ENCODE measurements at regions not wholly inside any gene's neighbourhood (a gene's known extent, or its start where the extent isn't known, plus 50 kb on each side); places are given as distances from the start of the nearest gene placed in this dataset.
"Not testable (repeated sequence)": the region's sequence is repeated elsewhere in the genome, so short reads cannot be mapped to it uniquely, and the experiment has no call there.

DNA sequence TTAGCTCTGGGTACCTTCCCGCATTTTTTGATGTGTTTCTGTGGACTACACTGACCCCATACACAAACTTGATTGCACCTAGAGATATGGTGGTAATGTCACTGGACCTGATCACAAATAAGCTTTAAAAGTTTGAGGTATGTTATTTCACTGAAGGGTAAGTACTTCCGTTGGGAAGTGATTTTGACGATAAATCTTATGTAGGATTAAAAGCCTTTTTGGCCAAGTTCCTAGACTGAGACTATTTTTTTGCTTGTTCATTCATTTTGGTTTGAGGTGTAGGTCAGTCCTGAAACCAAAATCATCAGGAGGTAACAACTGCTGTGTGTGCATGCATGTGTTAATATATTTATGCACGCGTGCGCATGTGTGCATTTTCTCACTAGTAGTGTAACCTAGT lies 336.3 kb downstream of the TFAP2A start:
- H3K4me3 ChIP-seq (ENCODE audit: severe bottlenecking) = no peak overlapping the region
- TF ChIP-seq, protein P1, sequence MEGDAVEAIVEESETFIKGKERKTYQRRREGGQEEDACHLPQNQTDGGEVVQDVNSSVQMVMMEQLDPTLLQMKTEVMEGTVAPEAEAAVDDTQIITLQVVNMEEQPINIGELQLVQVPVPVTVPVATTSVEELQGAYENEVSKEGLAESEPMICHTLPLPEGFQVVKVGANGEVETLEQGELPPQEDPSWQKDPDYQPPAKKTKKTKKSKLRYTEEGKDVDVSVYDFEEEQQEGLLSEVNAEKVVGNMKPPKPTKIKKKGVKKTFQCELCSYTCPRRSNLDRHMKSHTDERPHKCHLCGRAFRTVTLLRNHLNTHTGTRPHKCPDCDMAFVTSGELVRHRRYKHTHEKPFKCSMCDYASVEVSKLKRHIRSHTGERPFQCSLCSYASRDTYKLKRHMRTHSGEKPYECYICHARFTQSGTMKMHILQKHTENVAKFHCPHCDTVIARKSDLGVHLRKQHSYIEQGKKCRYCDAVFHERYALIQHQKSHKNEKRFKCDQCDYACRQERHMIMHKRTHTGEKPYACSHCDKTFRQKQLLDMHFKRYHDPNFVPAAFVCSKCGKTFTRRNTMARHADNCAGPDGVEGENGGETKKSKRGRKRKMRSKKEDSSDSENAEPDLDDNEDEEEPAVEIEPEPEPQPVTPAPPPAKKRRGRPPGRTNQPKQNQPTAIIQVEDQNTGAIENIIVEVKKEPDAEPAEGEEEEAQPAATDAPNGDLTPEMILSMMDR (IDR thresholded peaks at IDR 0.05; ENCODE audit: poor library complexity, severe bottlenecking) = no peak
- no peaks in the 10 kb centered on the region for H3K9me3 ChIP-seq (ENCODE audit: severe bottlenecking)
- no peaks in the 10 kb centered on the region for H3K36me3 ChIP-seq (ENCODE audit: low read depth)
- ATAC-seq (ENCODE audit: low read depth) (no peak), DNase-seq (ENCODE audit: low spot score) (no peak)
- no peak overlapping the region for H3K27ac ChIP-seq (ENCODE audit: poor library complexity, severe bottlenecking)
- peaks cover 20% of the 10 kb centered on the region for H3K4me1 ChIP-seq (ENCODE audit: insufficient read depth, poor library complexity, severe bottlenecking)
- no peaks in the 10 kb centered on the region for H3K27me3 ChIP-seq (ENCODE audit: insufficient read depth, poor library complexity, severe bottlenecking)

DNA sequence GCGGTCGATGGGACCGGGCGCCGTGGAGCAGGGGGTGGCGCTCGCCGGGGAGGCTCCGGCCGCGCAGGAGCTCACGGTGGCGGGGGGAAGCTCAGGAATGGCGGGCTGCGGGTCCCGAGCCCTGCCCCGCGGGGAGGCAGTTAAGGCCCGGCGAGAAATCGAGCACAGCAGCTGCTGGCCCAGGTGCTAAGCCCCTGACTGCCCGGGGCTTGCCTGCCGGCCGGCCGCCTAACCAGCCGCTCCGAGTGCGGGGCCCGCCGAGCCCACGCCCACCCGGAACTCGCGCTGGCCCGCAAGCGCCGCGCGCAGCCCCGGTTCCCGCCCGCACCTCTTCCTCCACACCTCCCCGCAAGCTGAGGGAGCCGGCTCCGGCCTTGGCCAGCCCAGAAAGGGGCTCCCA lies 340.1 kb downstream of the TFAP2A start:
- not testable (repeated sequence) for H3K4me1 ChIP-seq (ENCODE audit: insufficient read depth, poor library complexity, severe bottlenecking); H3K36me3 ChIP-seq (ENCODE audit: low read depth); H3K27ac ChIP-seq (ENCODE audit: poor library complexity, severe bottlenecking); ATAC-seq (ENCODE audit: low read depth); H3K4me3 ChIP-seq (ENCODE audit: severe bottlenecking); H3K27me3 ChIP-seq (ENCODE audit: insufficient read depth, poor library complexity, severe bottlenecking); H3K9me3 ChIP-seq (ENCODE audit: severe bottlenecking); DNase-seq (ENCODE audit: low spot score)

DNA sequence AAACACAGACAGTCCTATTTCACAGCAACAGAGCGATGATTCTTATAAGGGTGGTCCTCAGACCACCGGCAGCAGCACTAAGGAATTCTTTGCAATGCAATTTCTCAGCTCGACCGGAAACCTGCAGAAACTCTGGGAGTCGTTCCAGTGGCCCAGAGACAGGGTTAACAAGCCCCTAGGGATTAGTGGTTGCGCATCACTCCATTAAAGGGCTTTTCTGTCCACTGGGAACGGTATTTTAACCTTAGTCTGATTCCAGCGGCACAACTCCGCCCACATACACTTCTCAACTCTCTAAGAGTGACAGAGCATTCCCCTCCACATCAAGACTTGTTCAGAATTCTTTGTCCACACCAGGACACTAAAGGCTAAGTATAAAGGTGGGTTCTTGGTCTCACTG lies 341.5 kb downstream of the TFAP2A start:
- DNase-seq (ENCODE audit: low spot score) (no peak), ATAC-seq (ENCODE audit: low read depth) (no peak)

DNA sequence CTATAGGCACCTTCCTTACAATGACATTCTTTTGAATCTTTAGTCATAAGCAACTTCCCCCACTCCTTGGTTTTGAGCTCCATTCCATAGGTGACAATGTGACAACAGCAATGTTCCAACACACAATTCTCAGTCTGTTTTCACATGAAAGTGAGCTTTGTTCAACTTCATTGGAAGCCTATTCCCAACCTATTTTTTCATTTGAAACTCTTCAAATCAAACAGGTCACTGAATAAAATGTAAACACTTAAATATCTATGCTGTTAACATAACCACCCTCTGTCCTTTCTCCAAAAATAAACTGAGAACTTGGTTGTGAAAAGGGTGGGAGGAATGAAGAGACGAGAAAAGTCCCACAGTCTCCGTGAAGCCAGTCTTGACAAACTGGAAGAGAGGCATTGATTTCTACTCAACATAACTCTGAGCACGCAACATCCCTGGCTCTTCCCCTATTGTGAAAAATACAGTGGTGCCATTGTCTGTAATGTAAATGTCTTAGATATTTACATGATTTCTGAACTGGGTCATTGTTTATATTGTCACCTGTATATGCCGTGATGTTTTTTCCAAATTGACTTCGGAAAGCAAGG lies 343.1 kb downstream of the TFAP2A start:
- no peaks in the 10 kb centered on the region for H3K27me3 ChIP-seq (ENCODE audit: insufficient read depth, poor library complexity, severe bottlenecking)
- H3K4me3 ChIP-seq (ENCODE audit: severe bottlenecking) = no peak overlapping the region
- no peaks in the 10 kb centered on the region for H3K9me3 ChIP-seq (ENCODE audit: severe bottlenecking)
- ATAC-seq (ENCODE audit: low read depth) (no peak), DNase-seq (ENCODE audit: low spot score) (no peak)
- no peaks in the 10 kb centered on the region for H3K36me3 ChIP-seq (ENCODE audit: low read depth)
- no peaks in the 10 kb centered on the region for H3K4me1 ChIP-seq (ENCODE audit: insufficient read depth, poor library complexity, severe bottlenecking)
- TF ChIP-seq, protein P1 (IDR thresholded peaks at IDR 0.05; ENCODE audit: poor library complexity, severe bottlenecking) = no peak
- no peak overlapping the region for H3K27ac ChIP-seq (ENCODE audit: poor library complexity, severe bottlenecking)

More for the DNA sequence above, 341.5 kb downstream of the TFAP2A start:
- Histone ChIP-seq H3K27ac (ENCODE audit: poor library complexity, severe bottlenecking) (no peak overlapping the region), H3K9me3 (ENCODE audit: severe bottlenecking) (no peaks in the 10 kb centered on the region), H3K4me3 (ENCODE audit: severe bottlenecking) (no peak overlapping the region), H3K36me3 (ENCODE audit: low read depth) (no peaks in the 10 kb centered on the region), H3K4me1 (ENCODE audit: insufficient read depth, poor library complexity, severe bottlenecking) (no peaks in the 10 kb centered on the region), H3K27me3 (ENCODE audit: insufficient read depth, poor library complexity, severe bottlenecking) (no peaks in the 10 kb centered on the region)
- TF ChIP-seq, protein P1 (IDR thresholded peaks at IDR 0.05; ENCODE audit: poor library complexity, severe bottlenecking) = no peak

DNA sequence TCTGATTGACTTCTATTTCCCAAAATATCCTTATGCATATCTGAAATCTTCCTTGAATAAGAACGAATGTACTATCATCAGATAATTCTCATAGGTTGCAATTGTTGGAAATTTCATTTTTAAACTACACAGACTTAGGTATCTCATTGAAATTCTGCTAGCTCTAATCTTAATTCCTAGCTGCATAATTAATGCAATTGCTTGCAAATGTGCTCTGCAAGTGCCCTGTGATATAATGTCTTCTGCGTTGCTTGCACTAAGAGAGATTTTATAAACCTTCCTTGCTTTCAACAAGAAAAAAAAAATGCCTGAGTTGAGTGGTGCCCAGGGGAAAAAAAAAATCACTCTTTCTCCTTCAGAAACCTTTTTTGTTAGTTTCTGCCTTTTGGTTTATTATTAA lies 354.9 kb downstream of the TFAP2A start:
- TF ChIP-seq, protein P1 (IDR thresholded peaks at IDR 0.05; ENCODE audit: poor library complexity, severe bottlenecking) = no peak
- no peaks in the 10 kb centered on the region for H3K4me1 ChIP-seq (ENCODE audit: insufficient read depth, poor library complexity, severe bottlenecking)
- ATAC-seq (ENCODE audit: low read depth) (no peak), DNase-seq (ENCODE audit: low spot score) (no peak)
- H3K9me3 ChIP-seq (ENCODE audit: severe bottlenecking) = no peaks in the 10 kb centered on the region
- H3K36me3 ChIP-seq (ENCODE audit: low read depth) = no peaks in the 10 kb centered on the region
- no peaks in the 10 kb centered on the region for H3K27me3 ChIP-seq (ENCODE audit: insufficient read depth, poor library complexity, severe bottlenecking)
- no peak overlapping the region for H3K27ac ChIP-seq (ENCODE audit: poor library complexity, severe bottlenecking)
- no peak overlapping the region for H3K4me3 ChIP-seq (ENCODE audit: severe bottlenecking)
